HepG2 (cell line): ENCODE measurements at regions not wholly inside any gene's neighbourhood (a gene's known extent, or its start where the extent isn't known, plus 50 kb on each side); places are given as distances from the start of the nearest gene placed in this dataset.

Experiments used
- ATAC-seq: fragments of 200-7000 bp; cut with Tn5 transposase; 3 replicates; pipeline ENCODE4 v1.9.1; 2020; ENCODE audit warnings: mild to moderate bottlenecking, moderate library complexity
- BruUV-seq: library from RNA; stranded (reverse); fragments of 400-500 nt; replicated peaks from 2 replicates; lab custom pipeline; 2021; lab: Mats Ljungman, UMichigan
- CTCF ChIA-PET: fragments of 300-600 bp; formaldehyde crosslinking; extraction: SDS; loops from one replicate; lab custom pipeline; 2021; ENCODE audit warnings: low total read pairs, inconsistent platforms, low intra/inter-chr PET ratio; lab: Yijun Ruan, JAX
- POLR2A ChIA-PET: fragments of 350-600 bp; sonication (Branson Sonifier 250); formaldehyde crosslinking; loops from one replicate; lab custom pipeline; 2020; ENCODE audit warnings: antibody characterized with exemption, inconsistent platforms; lab: Yijun Ruan, JAX
- DNase-seq: peaks from one replicate; pipeline ENCODE4 v3.0.0-alpha.2; 2015; ENCODE audit warnings: low spot score
- FAIRE-seq: peaks from 3 replicates; lab custom pipeline; 2011; peaks lifted over from hg19 to GRCh38; lab: Jason Lieb, UNC
- H2AFZ ChIP-seq: one replicate; pipeline ENCODE4 v1.6.1; 2011; ENCODE audit warnings: low read length, inconsistent platforms
- H3K27ac ChIP-seq: fragments of 300-600 bp; 3 replicates; pipeline ENCODE4 v1.8.0; 2011; ENCODE audit warnings: mixed run types, mild to moderate bottlenecking, mixed read lengths, low read length, inconsistent platforms; ENCODE audit not compliant: insufficient read depth; ENCODE audit errors: extremely low read length
- H3K27me3 ChIP-seq, 2 experiments: fragments of 200-600 bp in 1 of 2; 2 replicates in 1 of 2; 3 replicates in 1 of 2; pipeline versions ENCODE4 v1.6.0 to v1.8.0; 2011; ENCODE audit warnings: low read length in 2 of 2, mild to moderate bottlenecking in 2 of 2, moderate library complexity in 2 of 2, inconsistent platforms in 1 of 2; ENCODE audit not compliant: insufficient read depth in 2 of 2, control insufficient read depth in 1 of 2
- H3K36me3 ChIP-seq, 2 experiments: fragments of 200-600 bp in 1 of 2; replicated peaks in 1 of 2; 2 replicates in 1 of 2; 3 replicates in 1 of 2; pipeline versions ENCODE4 v1.5.1 to v1.8.0; 2011; ENCODE audit warnings: low read length in 2 of 2, inconsistent platforms in 1 of 2; ENCODE audit not compliant: insufficient read depth in 2 of 2, control insufficient read depth in 1 of 2
- H3K4me1 ChIP-seq: 2 replicates; pipeline ENCODE4 v1.5.1; 2012; ENCODE audit warnings: low read length, inconsistent platforms; ENCODE audit not compliant: insufficient read depth
- H3K4me2 ChIP-seq: 2 replicates; pipeline ENCODE4 v1.6.0; 2011; ENCODE audit warnings: low read depth, low read length, inconsistent platforms
- H3K4me3 ChIP-seq, 3 experiments: fragments of 200-600 bp in 1 of 3; sonication (generic), shearing (Covaris generic) in 1 of 3; replicated peaks in 1 of 3; 2 replicates each; pipeline ENCODE4 v1.5.1; 2011 to 2016; ENCODE audit warnings: low read length in 3 of 3, inconsistent platforms in 2 of 3, low read depth in 2 of 3, mild to moderate bottlenecking in 2 of 3, control low read depth in 1 of 3, mixed read lengths in 1 of 3; ENCODE audit not compliant: insufficient read depth in 1 of 3
- H3K79me2 ChIP-seq: one replicate; pipeline ENCODE4 v1.6.1; 2011; ENCODE audit warnings: low read length, inconsistent platforms; ENCODE audit not compliant: insufficient read depth
- H3K9ac ChIP-seq: 2 replicates; pipeline ENCODE4 v1.6.0; 2011; ENCODE audit warnings: mild to moderate bottlenecking, low read depth, low read length, inconsistent platforms; ENCODE audit not compliant: insufficient read depth
- H3K9me3 ChIP-seq: 2 replicates; pipeline ENCODE4 v1.5.1; 2012; ENCODE audit warnings: mild to moderate bottlenecking, low read length
- H4K20me1 ChIP-seq: 2 replicates; pipeline ENCODE4 v1.6.0; 2011; ENCODE audit warnings: inconsistent platforms, mild to moderate bottlenecking, low read length, moderate library complexity; ENCODE audit not compliant: insufficient read depth
- ATF2 ChIP-seq: sonication (generic); formaldehyde crosslinking; IDR thresholded peaks from 2 replicates; pipeline ENCODE4 v1.4.0; 2020; ENCODE audit warnings: missing genetic modification reagents
- DPF2 ChIP-seq: sonication (generic); formaldehyde crosslinking; IDR thresholded peaks from 2 replicates; pipeline ENCODE4 v1.4.0; 2020; ENCODE audit warnings: mild to moderate bottlenecking, low read depth, missing genetic modification reagents, borderline replicate concordance
- HDAC6 ChIP-seq: fragments of 200-600 bp; sonication (generic); IDR thresholded peaks from 2 replicates; pipeline ENCODE4 v1.7.0; 2017; ENCODE audit warnings: mild to moderate bottlenecking, antibody characterized with exemption, low read length, low read depth
- IKZF1 ChIP-seq: fragments of 450-650 bp; IDR thresholded peaks from 2 replicates; pipeline ENCODE4 v1.7.1; 2016
- TOE1 ChIP-seq: sonication (generic); formaldehyde crosslinking; IDR thresholded peaks from 2 replicates; pipeline ENCODE4 v1.4.0; 2020; ENCODE audit warnings: mild to moderate bottlenecking, missing genetic modification reagents
- TRIM22 ChIP-seq: fragments of 450-650 bp; IDR thresholded peaks from 2 replicates; pipeline ENCODE4 v1.6.1; 2017
- ZBTB40 ChIP-seq, 2 experiments: fragments of 450-650 bp in 1 of 2; sonication (generic) in 1 of 2; formaldehyde crosslinking in 1 of 2; IDR thresholded peaks; 2 replicates each; pipeline versions ENCODE4 v1.6.1 to v1.8.0; 2016 to 2022; ENCODE audit warnings: antibody characterized with exemption in 1 of 2, mild to moderate bottlenecking in 1 of 2, missing genetic modification reagents in 1 of 2
- ZNF124 ChIP-seq: sonication (generic); formaldehyde crosslinking; IDR thresholded peaks from 2 replicates; pipeline ENCODE4 v1.4.0; 2020; ENCODE audit warnings: missing genetic modification reagents
- ZNF441 ChIP-seq: sonication (generic); formaldehyde crosslinking; IDR thresholded peaks from 2 replicates; pipeline ENCODE4 v1.7.0; 2021; ENCODE audit warnings: missing genetic modification reagents, borderline replicate concordance
- ZNF562 ChIP-seq: sonication (generic); formaldehyde crosslinking; IDR thresholded peaks from 2 replicates; pipeline ENCODE4 v1.8.0; 2022; ENCODE audit warnings: missing genetic modification reagents, borderline replicate concordance
- ZNF737 ChIP-seq: sonication (generic); formaldehyde crosslinking; IDR thresholded peaks from 2 replicates; pipeline ENCODE4 v1.5.0; 2020; ENCODE audit warnings: missing genetic modification reagents, mild to moderate bottlenecking, borderline replicate concordance
- ZNF740 ChIP-seq: sonication (generic); formaldehyde crosslinking; IDR thresholded peaks from 2 replicates; pipeline ENCODE4 v1.4.0; 2020; ENCODE audit warnings: missing genetic modification reagents
- ZSCAN25 ChIP-seq: sonication (generic); formaldehyde crosslinking; IDR thresholded peaks from 2 replicates; pipeline ENCODE4 v1.8.0; 2022; ENCODE audit warnings: mild to moderate bottlenecking, missing genetic modification reagents
- WGBS: methylation state at CpG from one replicate; pipeline ENCODE4 v1.1.6; 2017; ENCODE audit warnings: low lambda C conversion rate; 5-methylcytosine and 5-hydroxymethylcytosine counted together
- in situ Hi-C: cut with HindIII; loops from 2 replicates; pipeline ENCODE4 v1.10.0; 2017; ENCODE audit warnings: low pct_unique_long_range_greater_than_20kb; ENCODE audit not compliant: extremely low pct_ligation_motif_present
- intact Hi-C: fragments of 100-400 bp; cut with micrococcal nuclease; formaldehyde crosslinking; loops from one replicate; pipeline ENCODE4 v1.10.0; 2022; ENCODE audit not compliant: unreplicated experiment

- ATAC-seq, result no peak
- Histone ChIP-seq H3K4me1 (no peaks in the 10 kb centered on the region), H3K4me3 (no peak overlapping the region), H3K27me3 (peaks cover 0 to 14% of the 10 kb centered on the region in 2 experiments; a peak in 3 of 5 replicates), H3K79me2 (no peaks in the 10 kb centered on the region), H3K9me3 (no peaks in the 10 kb centered on the region), H3K27ac (no peak overlapping the region), H2AFZ (no peak overlapping the region), H3K4me2 (no peak overlapping the region), H4K20me1 (no peaks in the 10 kb centered on the region), H3K36me3 (no peaks in the 10 kb centered on the region), H3K9ac (no peak overlapping the region)
- in situ Hi-C loops, result no loop called here
- no peak for FAIRE-seq
- ChIA-PET POLR2A (no interaction called here), CTCF (no interaction called here)
- DNase-seq, result no peak
- 25% methylated on average over 6 of the region's 6 CpGs for WGBS
- BruUV-seq, result no TSS peak
- intact Hi-C loops, result no loop called here
- no peak for TF ChIP-seq TRIM22
- TF ChIP-seq TOE1, result no peak
- no peak for TF ChIP-seq ZNF441 (CRISPR knock-in tag)
- TF ChIP-seq DPF2 (CRISPR knock-in tag), result no peak
- TF ChIP-seq ZNF124, result no peak
- no peak for TF ChIP-seq ZBTB40 (IDR thresholded peaks at IDR 0.05)
- no peak for TF ChIP-seq ZBTB40 (CRISPR knock-in tag; IDR thresholded peaks at IDR 0.05)
- TF ChIP-seq HDAC6, result no peak
- TF ChIP-seq IKZF1, result no peak
- TF ChIP-seq ZNF737 (CRISPR knock-in tag), result no peak
- no peak for TF ChIP-seq ATF2 (CRISPR knock-in tag)
- no peak for TF ChIP-seq ZNF562
- TF ChIP-seq ZNF740 (CRISPR knock-in tag), result no peak
- TF ChIP-seq ZSCAN25 (CRISPR knock-in tag), result no peak
Observed at GRCh38 chr3:107904536-107905066, 186.2 kb downstream of the CD47 start.
